HG03095 (cell line): ENCODE measurements at regions not wholly inside any gene's neighbourhood (a gene's known extent, or its start where the extent isn't known, plus 50 kb on each side); places are given as distances from the start of the nearest gene placed in this dataset.
"Not testable (repeated sequence)": the region's sequence is repeated elsewhere in the genome, so short reads cannot be mapped to it uniquely, and the experiment has no call there.

Experiments
- ATAC-seq: cut with Tn5 transposase; IDR thresholded peaks from one replicate; pipeline ENCODE4 v1.9.1; 2021; ENCODE audit warnings: moderate library complexity; ENCODE audit not compliant: unreplicated experiment

GRCh38 chr15:39399600-39399999 lies 181.3 kb upstream of the THBS1 start:
- ATAC-seq = no peak

GRCh38 chr15:39400002-39400401 lies 180.9 kb upstream of the THBS1 start:
- no peak for ATAC-seq

- no peak for ATAC-seq
These were observed 179.9 kb upstream of the THBS1 start for GRCh38 chr15:39400821-39401550.

GRCh38 chr15:39403640-39404117 lies 177.2 kb upstream of the THBS1 start:
- no peak for ATAC-seq

GRCh38 chr15:39404767-39405181 lies 176.1 kb upstream of the THBS1 start:
- no peak for ATAC-seq

- no peak for ATAC-seq
These were observed 174.4 kb upstream of the THBS1 start for GRCh38 chr15:39406485-39406884.

GRCh38 chr15:39407116-39407515 lies 173.8 kb upstream of the THBS1 start:
- no peak for ATAC-seq

GRCh38 chr15:39409876-39410530 lies 170.9 kb upstream of the THBS1 start:
- ATAC-seq = no peak

- ATAC-seq = peak; percentile 82
These were observed 169.5 kb upstream of the THBS1 start for GRCh38 chr15:39411102-39411989.

GRCh38 chr15:39413558-39413957 lies 167.3 kb upstream of the THBS1 start:
- ATAC-seq = peak; percentile 59

- no peak for ATAC-seq
These were observed 166.7 kb upstream of the THBS1 start for GRCh38 chr15:39414201-39414600.

GRCh38 chr15:39415634-39416033 lies 165.2 kb upstream of the THBS1 start:
- no peak for ATAC-seq

- ATAC-seq = no peak
These were observed 164.6 kb upstream of the THBS1 start for GRCh38 chr15:39416258-39416657.

GRCh38 chr15:39417366-39418134 lies 163.3 kb upstream of the THBS1 start:
- no peak for ATAC-seq

- ATAC-seq = no peak
These were observed 161.2 kb upstream of the THBS1 start for GRCh38 chr15:39419651-39420050.

GRCh38 chr15:39420123-39420852 lies 160.6 kb upstream of the THBS1 start:
- ATAC-seq = not testable (repeated sequence)

GRCh38 chr15:39420853-39421192 lies 160.1 kb upstream of the THBS1 start:
- ATAC-seq = not testable (repeated sequence)

- peak; percentile 86 for ATAC-seq
These were observed 154.0 kb upstream of the THBS1 start for GRCh38 chr15:39426552-39427532.

GRCh38 chr15:39427705-39428104 lies 153.2 kb upstream of the THBS1 start:
- no peak for ATAC-seq
